Spleen (tissue), 11 donors: ENCODE measurements at regions not wholly inside any gene's neighbourhood (a gene's known extent, or its start where the extent isn't known, plus 50 kb on each side); places are given as distances from the start of the nearest gene placed in this dataset.

ENCODE experiments used
- DNase-seq: peaks from one replicate; pipeline ENCODE4 v3.0.0-alpha.2; 2020
- H3K27ac ChIP-seq, 8 donors: fragments of 200-600 bp; sonication (generic) in 7 of 8; 1 replicate in 4 of 8; 2 replicates in 4 of 8; pipeline versions ENCODE4 v1.5.0 to v1.8.0; 2016 to 2021; ENCODE audit warnings: inconsistent platforms in 4 of 8, mild to moderate bottlenecking in 4 of 8, moderate library complexity in 1 of 8
- H3K27me3 ChIP-seq, 7 donors: fragments of 200-600 bp; sonication (generic) in 6 of 7; replicated peaks in 1 of 7; 1 replicate in 4 of 7; 2 replicates in 3 of 7; pipeline versions ENCODE4 v1.5.0 to v1.8.0; 2016 to 2021; ENCODE audit warnings: inconsistent platforms in 3 of 7, mild to moderate bottlenecking in 1 of 7
- H3K36me3 ChIP-seq, 6 donors: fragments of 200-600 bp; sonication (generic) in 5 of 6; 1 replicate in 4 of 6; 2 replicates in 2 of 6; pipeline versions ENCODE4 v1.5.0 to v1.8.0; 2016 to 2021; ENCODE audit warnings: inconsistent platforms in 2 of 6
- H3K4me1 ChIP-seq, 6 donors: fragments of 200-600 bp; sonication (generic) in 5 of 6; 1 replicate in 3 of 6; 2 replicates in 3 of 6; pipeline versions ENCODE4 v1.5.0 to v1.8.0; 2016 to 2021; ENCODE audit warnings: inconsistent platforms in 3 of 6
- H3K4me3 ChIP-seq, 8 donors: fragments of 200-600 bp; sonication (generic) in 7 of 8; 1 replicate in 4 of 8; 2 replicates in 4 of 8; pipeline versions ENCODE4 v1.5.0 to v1.8.0; 2016 to 2021; ENCODE audit warnings: inconsistent platforms in 4 of 8, mild to moderate bottlenecking in 4 of 8, moderate library complexity in 2 of 8
- H3K9me3 ChIP-seq, 8 donors: fragments of 200-600 bp; sonication (generic) in 7 of 8; 1 replicate in 4 of 8; 2 replicates in 4 of 8; pipeline versions ENCODE4 v1.5.0 to v1.8.0; 2016 to 2021; ENCODE audit warnings: inconsistent platforms in 4 of 8
- POLR2A ChIP-seq, 3 donors: fragments of 450-650 bp; IDR thresholded peaks; one replicate each; pipeline ENCODE4 v1.5.1; 2017; ENCODE audit warnings: antibody characterized with exemption in 3 of 3, mild to moderate bottlenecking in 1 of 3
- POLR2AphosphoS5 ChIP-seq, 3 donors: sonication (generic); formaldehyde crosslinking; IDR thresholded peaks; one replicate each; pipeline ENCODE4 v1.5.1; 2017; ENCODE audit warnings: antibody characterized with exemption in 3 of 3
- WGBS, 5 donors: extraction: QIAGEN DNeasy Blood & Tissue Kit in 3 of 5; methylation state at CpG; one replicate each; pipeline versions ENCODE4 v1.1.5 to v1.1.7; 2013 to 2018; 5-methylcytosine and 5-hydroxymethylcytosine counted together
- intact Hi-C: fragments of 100-400 bp; cut with DNase I; formaldehyde crosslinking; loops from one replicate; pipeline ENCODE4 v1.15.0; 2023; ENCODE audit warnings: low total_unique reads
- TF ChIP-seq, protein P1 (sequence below), 11 experiments: fragments of 200-600 bp in 7 of 11; fragments of 450-650 bp in 4 of 11; sonication (generic) in 4 of 11; IDR thresholded peaks in 8 of 11; conservative IDR thresholded peaks in 3 of 11; 1 replicate in 7 of 11; 2 replicates in 4 of 11; pipeline versions ENCODE4 v1.4.0 to v1.8.0; 2016 to 2021; ENCODE audit warnings: antibody characterized with exemption in 11 of 11, inconsistent platforms in 4 of 11, mild to moderate bottlenecking in 1 of 11
- donor health status: healthy with polysubstance abuse.
- donor health status: DM: no; HTN: no; CAD: no; lungs with moderate emphysema.
- donor health status: DM: no; HTN: no; CAD: no.
- donor health status: Bipolar disorder and iron deficiency.
- donor health status: healthy.
- donor health status: DM: no; HTN: no; CAD: no.
- donor health status: DM: yes; HTN: yes; CAD: no.

GRCh38 chr18:34659579-34660517, 50.2 kb upstream of the DTNA start:
- H3K9me3 ChIP-seq = no peaks in the 10 kb centered on the region
- peak; percentile 73 for DNase-seq
- intact Hi-C loops = no loop called here
- H3K4me1 ChIP-seq = peaks cover 0 to 14% (median 5%) of the 10 kb centered on the region in 6 donors
- TF ChIP-seq POLR2A (IDR thresholded peaks at IDR 0.05) (no peak), POLR2AphosphoS5 (IDR thresholded peaks at IDR 0.05) (peak in 1 of 3 donors; percentile 77)
- TF ChIP-seq, protein P1, sequence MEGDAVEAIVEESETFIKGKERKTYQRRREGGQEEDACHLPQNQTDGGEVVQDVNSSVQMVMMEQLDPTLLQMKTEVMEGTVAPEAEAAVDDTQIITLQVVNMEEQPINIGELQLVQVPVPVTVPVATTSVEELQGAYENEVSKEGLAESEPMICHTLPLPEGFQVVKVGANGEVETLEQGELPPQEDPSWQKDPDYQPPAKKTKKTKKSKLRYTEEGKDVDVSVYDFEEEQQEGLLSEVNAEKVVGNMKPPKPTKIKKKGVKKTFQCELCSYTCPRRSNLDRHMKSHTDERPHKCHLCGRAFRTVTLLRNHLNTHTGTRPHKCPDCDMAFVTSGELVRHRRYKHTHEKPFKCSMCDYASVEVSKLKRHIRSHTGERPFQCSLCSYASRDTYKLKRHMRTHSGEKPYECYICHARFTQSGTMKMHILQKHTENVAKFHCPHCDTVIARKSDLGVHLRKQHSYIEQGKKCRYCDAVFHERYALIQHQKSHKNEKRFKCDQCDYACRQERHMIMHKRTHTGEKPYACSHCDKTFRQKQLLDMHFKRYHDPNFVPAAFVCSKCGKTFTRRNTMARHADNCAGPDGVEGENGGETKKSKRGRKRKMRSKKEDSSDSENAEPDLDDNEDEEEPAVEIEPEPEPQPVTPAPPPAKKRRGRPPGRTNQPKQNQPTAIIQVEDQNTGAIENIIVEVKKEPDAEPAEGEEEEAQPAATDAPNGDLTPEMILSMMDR (IDR thresholded peaks at IDR 0.05 in 8 of 11, conservative IDR thresholded peaks at IDR 0.05 in 3 of 11) = no peak
- H3K27ac ChIP-seq = peak overlapping the region in 7 of 8 donors; percentile 29 to 76 (median 58)
- no peak overlapping the region for H3K4me3 ChIP-seq
- WGBS, 5 donors = 25 to 33% (median 29%) methylated on average over 8 of the region's 8 CpGs
- no peaks in the 10 kb centered on the region for H3K27me3 ChIP-seq
- H3K36me3 ChIP-seq = no peaks in the 10 kb centered on the region
